ENCODE measurements at regions not wholly inside any gene's neighbourhood (a gene's known extent, or its start where the extent isn't known, plus 50 kb on each side); places are given as distances from the start of the nearest gene placed in this dataset.

GRCh38 chr20:57117296-57117695, 149.1 kb downstream of the BMP7 start:
- Histone ChIP-seq H3K4me2 (ENCODE audit: low read length) (no peak overlapping the region), H3K27me3 (ENCODE audit: insufficient read depth, low read depth, low read length) (no peaks in the 10 kb centered on the region), H3K27ac (ENCODE audit: low read length) (no peak overlapping the region), H2AFZ (ENCODE audit: low read depth, low read length) (no peak overlapping the region), H3K9me2 (ENCODE audit: insufficient read depth, low read length) (no peaks in the 10 kb centered on the region), H4K20me1 (ENCODE audit: insufficient read depth) (no peaks in the 10 kb centered on the region), H3K9me3 (ENCODE audit: low read length) (no peaks in the 10 kb centered on the region), H3F3A (ENCODE audit: insufficient read depth, low read length, poor library complexity, severe bottlenecking) (no peaks in the 10 kb centered on the region), H3K4me3 (ENCODE audit: low read length) (no peak overlapping the region), H3K79me2 (replicated peaks; ENCODE audit: insufficient read depth, low read length) (no peaks in the 10 kb centered on the region), H3K36me3 (ENCODE audit: insufficient read depth, low read length) (no peaks in the 10 kb centered on the region), H3K9ac (ENCODE audit: low read length) (no peak overlapping the region)
- TF ChIP-seq CTCF (IDR thresholded peaks at IDR 0.05; ENCODE audit: poor library complexity, severe bottlenecking) (no peak), POLR2AphosphoS5 (IDR thresholded peaks at IDR 0.05) (no peak), RAD21 (conservative IDR thresholded peaks at IDR 0.05) (no peak), TAF1 (IDR thresholded peaks at IDR 0.05; ENCODE audit: low read depth) (no peak)

- Histone ChIP-seq H3K9me2 (ENCODE audit: insufficient read depth, low read length) (no peaks in the 10 kb centered on the region), H3K4me3 (ENCODE audit: low read length) (no peak overlapping the region), H3K27ac (ENCODE audit: low read length) (no peak overlapping the region), H3F3A (ENCODE audit: insufficient read depth, low read length, poor library complexity, severe bottlenecking) (no peaks in the 10 kb centered on the region), H3K9ac (ENCODE audit: low read length) (no peak overlapping the region), H3K36me3 (ENCODE audit: insufficient read depth, low read length) (no peaks in the 10 kb centered on the region), H3K4me2 (ENCODE audit: low read length) (no peak overlapping the region), H3K27me3 (ENCODE audit: insufficient read depth, low read depth, low read length) (no peaks in the 10 kb centered on the region), H4K20me1 (ENCODE audit: insufficient read depth) (no peaks in the 10 kb centered on the region), H3K79me2 (replicated peaks; ENCODE audit: insufficient read depth, low read length) (no peaks in the 10 kb centered on the region), H3K9me3 (ENCODE audit: low read length) (no peaks in the 10 kb centered on the region), H2AFZ (ENCODE audit: low read depth, low read length) (no peak overlapping the region)
- no peak for TF ChIP-seq TAF1 (IDR thresholded peaks at IDR 0.05; ENCODE audit: low read depth)
- TF ChIP-seq SMC3 (conservative IDR thresholded peaks at IDR 0.05; ENCODE audit: poor library complexity), result no peak
- TF ChIP-seq EZH2 (IDR thresholded peaks at IDR 0.05; ENCODE audit: borderline replicate concordance, insufficient read depth, low read length, poor library complexity, severe bottlenecking), result no peak
- TF ChIP-seq CTCF (IDR thresholded peaks at IDR 0.05; ENCODE audit: poor library complexity, severe bottlenecking), result no peak
- no peak for TF ChIP-seq RAD21 (conservative IDR thresholded peaks at IDR 0.05)
- no peak for TF ChIP-seq POLR2AphosphoS5 (IDR thresholded peaks at IDR 0.05)
- TF ChIP-seq EP300 (conservative IDR thresholded peaks at IDR 0.05; ENCODE audit: poor library complexity, severe bottlenecking), result no peak
- TF ChIP-seq REST (IDR thresholded peaks at IDR 0.05; ENCODE audit: borderline replicate concordance), result no peak
Measured at GRCh38 chr20:57118107-57118769, 148.2 kb downstream of the BMP7 start.

Small RNA genes in the stretch of these regions (small RNA-seq; reads per million reads assigned to genes)
- gene RNU6-929P, result 0 to 0.03 (median 0) reads per million in 3 experiments
